OCI-LY7 (cell line): ENCODE measurements at regions not wholly inside any gene's neighbourhood (a gene's known extent, or its start where the extent isn't known, plus 50 kb on each side); places are given as distances from the start of the nearest gene placed in this dataset.

Experiments used
- BruUV-seq: library from RNA; stranded (reverse); fragments of 400-500 nt; replicated peaks from 2 replicates; lab custom pipeline; 2021; lab: Mats Ljungman, UMichigan
- CTCF ChIA-PET: fragments of 300-600 bp; sonication (Branson Sonifier 250); formaldehyde crosslinking; loops from one replicate; lab custom pipeline; 2022; ENCODE audit warnings: antibody characterized with exemption; ENCODE audit not compliant: unreplicated experiment; lab: Charles Lee
- POLR2A ChIA-PET: fragments of 300-600 bp; sonication (Branson Sonifier 250); formaldehyde crosslinking; loops from one replicate; lab custom pipeline; 2022; ENCODE audit warnings: antibody characterized with exemption; lab: Charles Lee
- DNase-seq: peaks from one replicate; pipeline ENCODE4 v3.0.0-alpha.2; 2015; ENCODE audit warnings: low spot score
- H2AFZ ChIP-seq: fragments of 200-600 bp; sonication (generic), shearing (Covaris generic); 2 replicates; pipeline ENCODE4 v1.6.1; 2014; ENCODE audit warnings: mild to moderate bottlenecking, antibody characterized with exemption, low read length, moderate library complexity
- H3K27ac ChIP-seq: fragments of 200-600 bp; sonication (generic); 2 replicates; pipeline ENCODE4 v1.5.1; 2014; ENCODE audit warnings: mixed run types, low read depth, mild to moderate bottlenecking, moderate library complexity, low read length, inconsistent platforms; ENCODE audit not compliant: poor library complexity, severe bottlenecking
- H3K36me3 ChIP-seq: fragments of 200-600 bp; sonication (generic); 2 replicates; pipeline ENCODE4 v1.6.1; 2014; ENCODE audit warnings: mild to moderate bottlenecking, antibody characterized with exemption, low read length, moderate library complexity, mixed read lengths; ENCODE audit not compliant: insufficient read depth
- H3K4me1 ChIP-seq: fragments of 200-600 bp; sonication (generic); 2 replicates; pipeline ENCODE4 v1.5.1; 2014; ENCODE audit warnings: mild to moderate bottlenecking, low read length; ENCODE audit not compliant: insufficient read depth, poor library complexity, severe bottlenecking
- H3K4me2 ChIP-seq: fragments of 200-600 bp; sonication (generic); 2 replicates; pipeline ENCODE4 v1.6.1; 2014; ENCODE audit warnings: mild to moderate bottlenecking, low read length
- H3K4me3 ChIP-seq: fragments of 200-600 bp; sonication (generic); 2 replicates; pipeline ENCODE4 v1.5.1; 2014; ENCODE audit warnings: mild to moderate bottlenecking, low read depth, low read length; ENCODE audit not compliant: poor library complexity, severe bottlenecking
- H3K79me2 ChIP-seq: fragments of 200-600 bp; sonication (generic); 2 replicates; pipeline ENCODE4 v1.6.1; 2016; ENCODE audit warnings: low read depth, mild to moderate bottlenecking, low read length, moderate library complexity, mixed read lengths; ENCODE audit not compliant: insufficient read depth
- H3K9me2 ChIP-seq: fragments of 200-600 bp; sonication (generic); 2 replicates; pipeline ENCODE4 v1.6.1; 2016; ENCODE audit warnings: mild to moderate bottlenecking, low read length, mixed read lengths; ENCODE audit not compliant: insufficient read depth
- H3K9me3 ChIP-seq: fragments of 200-600 bp; sonication (generic); 2 replicates; pipeline ENCODE4 v1.6.1; 2014; ENCODE audit warnings: mild to moderate bottlenecking, mixed run types, low read length, mixed read lengths
- H4K20me1 ChIP-seq: fragments of 200-600 bp; sonication (generic); 2 replicates; pipeline ENCODE4 v1.6.1; 2014; ENCODE audit warnings: mild to moderate bottlenecking, antibody characterized with exemption, low read length, moderate library complexity, mixed read lengths; ENCODE audit not compliant: insufficient read depth
- CTCF ChIP-seq: fragments of 200-600 bp; sonication (generic); conservative IDR thresholded peaks from 2 replicates; pipeline ENCODE4 v1.5.1; 2014; ENCODE audit warnings: mild to moderate bottlenecking, antibody characterized with exemption, low read length, moderate library complexity, mixed read lengths
- EZH2phosphoT487 ChIP-seq: fragments of 200-600 bp; sonication (generic); IDR thresholded peaks from 2 replicates; pipeline ENCODE4 v1.6.1; 2018; ENCODE audit warnings: low read depth, borderline replicate concordance, mild to moderate bottlenecking, mixed run types, antibody characterized with exemption, low read length, moderate library complexity, mixed read lengths
- intact Hi-C: fragments of 100-400 bp; cut with micrococcal nuclease; formaldehyde crosslinking; loops from one replicate; pipeline ENCODE4 v1.10.0; 2022; ENCODE audit not compliant: unreplicated experiment

- H4K20me1 ChIP-seq: no peaks in the 10 kb centered on the region
- H2AFZ ChIP-seq: no peak overlapping the region
- no peak overlapping the region for H3K27ac ChIP-seq
- H3K9me3 ChIP-seq: no peaks in the 10 kb centered on the region
- no peaks in the 10 kb centered on the region for H3K9me2 ChIP-seq
- H3K36me3 ChIP-seq: no peaks in the 10 kb centered on the region
- TF ChIP-seq EZH2phosphoT487: no peak
- no peak for TF ChIP-seq CTCF
- POLR2A ChIA-PET: interaction anchor here (0.7 to 1.6 kb wide), 3 partner anchors 10 to 610 kb away, joined by 3 to 5 read pairs (median 3); no protein-coding TSS in a partner anchor
- DNase-seq: no peak
- no peaks in the 10 kb centered on the region for H3K79me2 ChIP-seq
- intact Hi-C loops: no loop called here
- no peak overlapping the region for H3K4me3 ChIP-seq
- BruUV-seq: no TSS peak
- CTCF ChIA-PET: no interaction called here
- H3K4me2 ChIP-seq: no peak overlapping the region
- H3K4me1 ChIP-seq: no peaks in the 10 kb centered on the region
These were observed 90.5 kb downstream of the RBM43 start for GRCh38 chr2:151171186-151171585.

GRCh38 chr2:151166410-151166809 lies 95.3 kb downstream of the RBM43 start:
- DNase-seq: no peak
- Histone ChIP-seq H3K79me2 (no peaks in the 10 kb centered on the region), H2AFZ (no peak overlapping the region), H4K20me1 (no peaks in the 10 kb centered on the region), H3K4me3 (no peak overlapping the region), H3K9me3 (no peaks in the 10 kb centered on the region), H3K4me1 (no peaks in the 10 kb centered on the region), H3K9me2 (no peaks in the 10 kb centered on the region), H3K4me2 (no peak overlapping the region), H3K36me3 (no peaks in the 10 kb centered on the region), H3K27ac (no peak overlapping the region)
- TF ChIP-seq EZH2phosphoT487: no peak
- TF ChIP-seq CTCF: no peak
- ChIA-PET POLR2A (no interaction called here), CTCF (no interaction called here)
- BruUV-seq: no TSS peak
- intact Hi-C loops: no loop called here

- Histone ChIP-seq H3K4me3 (no peak overlapping the region), H2AFZ (no peak overlapping the region), H3K79me2 (no peaks in the 10 kb centered on the region), H4K20me1 (no peaks in the 10 kb centered on the region), H3K9me2 (no peaks in the 10 kb centered on the region), H3K4me2 (no peak overlapping the region), H3K36me3 (no peaks in the 10 kb centered on the region), H3K4me1 (no peaks in the 10 kb centered on the region), H3K9me3 (no peaks in the 10 kb centered on the region), H3K27ac (no peak overlapping the region)
- ChIA-PET POLR2A (no interaction called here), CTCF (no interaction called here)
- intact Hi-C loops: no loop called here
- TF ChIP-seq CTCF: no peak
- no peak for TF ChIP-seq EZH2phosphoT487
- DNase-seq: no peak
- no TSS peak for BruUV-seq
These were observed 96.5 kb downstream of the RBM43 start for GRCh38 chr2:151165105-151165684.
